ENCODE measurements at regions not wholly inside any gene's neighbourhood (a gene's known extent, or its start where the extent isn't known, plus 50 kb on each side); places are given as distances from the start of the nearest gene placed in this dataset.
"Not testable (repeated sequence)": the region's sequence is repeated elsewhere in the genome, so short reads cannot be mapped to it uniquely, and the experiment has no call there.

GRCh38 chr18:1668279-1668678 lies 763.6 kb downstream of the ADCYAP1 start:
- DNase-seq (ENCODE audit: low spot score): no peak

- not testable (repeated sequence) for DNase-seq (ENCODE audit: low spot score)
Observed at GRCh38 chr18:1671710-1672109, 767.0 kb downstream of the ADCYAP1 start.

- DNase-seq (ENCODE audit: low spot score): no peak
Observed at GRCh38 chr18:1676387-1676786, 771.7 kb downstream of the ADCYAP1 start.

- no peak for DNase-seq (ENCODE audit: low spot score)
Observed at GRCh38 chr18:1680108-1680507, 775.4 kb downstream of the ADCYAP1 start.

GRCh38 chr18:1691863-1692262 lies 787.2 kb downstream of the ADCYAP1 start:
- DNase-seq (ENCODE audit: low spot score): no peak

- no peak for DNase-seq (ENCODE audit: low spot score)
Observed at GRCh38 chr18:1708006-1708405, 803.3 kb downstream of the ADCYAP1 start.

- no peak for DNase-seq (ENCODE audit: low spot score)
Observed at GRCh38 chr18:1710114-1710513, 805.4 kb downstream of the ADCYAP1 start.

GRCh38 chr18:1732143-1732542 lies 827.5 kb downstream of the ADCYAP1 start:
- DNase-seq (ENCODE audit: low spot score): no peak

GRCh38 chr18:1746131-1746530 lies 825.2 kb downstream of the METTL4 start:
- DNase-seq (ENCODE audit: low spot score): no peak

GRCh38 chr18:1751249-1751648 lies 820.1 kb downstream of the METTL4 start:
- no peak for DNase-seq (ENCODE audit: low spot score)

GRCh38 chr18:1760901-1761300 lies 810.4 kb downstream of the METTL4 start:
- no peak for DNase-seq (ENCODE audit: low spot score)

GRCh38 chr18:1774261-1774660 lies 797.0 kb downstream of the METTL4 start:
- DNase-seq (ENCODE audit: low spot score): no peak

GRCh38 chr18:1777843-1778242 lies 793.5 kb downstream of the METTL4 start:
- no peak for DNase-seq (ENCODE audit: low spot score)

- no peak for DNase-seq (ENCODE audit: low spot score)
Observed at GRCh38 chr18:1778496-1779178, 792.7 kb downstream of the METTL4 start.

GRCh38 chr18:1779587-1779986 lies 791.7 kb downstream of the METTL4 start:
- DNase-seq (ENCODE audit: low spot score): no peak

GRCh38 chr18:1784113-1784512 lies 787.2 kb downstream of the METTL4 start:
- DNase-seq (ENCODE audit: low spot score): no peak

- not testable (repeated sequence) for DNase-seq (ENCODE audit: low spot score)
Observed at GRCh38 chr18:1785980-1786379, 785.3 kb downstream of the METTL4 start.

GRCh38 chr18:1796636-1797035 lies 774.7 kb downstream of the METTL4 start:
- no peak for DNase-seq (ENCODE audit: low spot score)

GRCh38 chr18:1797235-1797634 lies 774.1 kb downstream of the METTL4 start:
- DNase-seq (ENCODE audit: low spot score): no peak

- DNase-seq (ENCODE audit: low spot score): no peak
Observed at GRCh38 chr18:1805521-1805920, 765.8 kb downstream of the METTL4 start.

- no peak for DNase-seq (ENCODE audit: low spot score)
Observed at GRCh38 chr18:1806884-1807615, 764.3 kb downstream of the METTL4 start.

- no peak for DNase-seq (ENCODE audit: low spot score)
Observed at GRCh38 chr18:1811282-1811681, 760.0 kb downstream of the METTL4 start.

- DNase-seq (ENCODE audit: low spot score): no peak
Observed at GRCh38 chr18:1825296-1825695, 746.0 kb downstream of the METTL4 start.

- no peak for DNase-seq (ENCODE audit: low spot score)
Observed at GRCh38 chr18:1840878-1841277, 730.4 kb downstream of the METTL4 start.
